NB4 (cell line): ENCODE measurements at regions not wholly inside any gene's neighbourhood (a gene's known extent, or its start where the extent isn't known, plus 50 kb on each side); places are given as distances from the start of the nearest gene placed in this dataset.

Experiments
- CTCF ChIP-seq: IDR thresholded peaks from one replicate; pipeline ENCODE4 v1.5.1; 2012; ENCODE audit warnings: low read depth, low read length
- MAX ChIP-seq: IDR thresholded peaks from 2 replicates; pipeline ENCODE4 v1.6.1; 2011; ENCODE audit warnings: low read depth, low read length
- MYC ChIP-seq: IDR thresholded peaks from 2 replicates; pipeline ENCODE4 v1.6.1; 2011; ENCODE audit warnings: low read depth, low read length
- POLR2A ChIP-seq: IDR thresholded peaks from 2 replicates; pipeline ENCODE4 v1.6.1; 2011; ENCODE audit warnings: mild to moderate bottlenecking; ENCODE audit not compliant: insufficient read length; ENCODE audit errors: extremely low read depth

DNA sequence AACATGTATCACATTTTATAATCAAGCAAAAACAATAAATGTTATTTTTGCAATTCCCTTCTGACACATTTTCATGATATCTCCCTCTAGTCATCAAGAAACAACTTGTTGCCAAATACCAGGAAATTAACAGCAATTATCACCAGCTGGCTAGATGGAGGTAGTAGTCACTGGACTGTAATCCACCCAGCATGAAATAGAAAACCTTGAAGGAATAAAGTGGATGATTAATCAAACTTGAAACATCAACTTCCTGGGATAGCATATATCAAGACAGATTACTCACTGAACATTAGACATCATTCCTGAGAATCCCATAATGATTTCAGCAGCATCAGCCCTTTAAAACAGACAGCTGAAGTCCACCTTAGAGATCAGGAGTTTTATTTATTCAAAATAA is 259.0 kb downstream of the CCDC59 start:
- TF ChIP-seq CTCF (no peak), POLR2A (no peak), MAX (no peak), MYC (no peak)
